ENCODE measurements at regions not wholly inside any gene's neighbourhood (a gene's known extent, or its start where the extent isn't known, plus 50 kb on each side); places are given as distances from the start of the nearest gene placed in this dataset.

DNA sequence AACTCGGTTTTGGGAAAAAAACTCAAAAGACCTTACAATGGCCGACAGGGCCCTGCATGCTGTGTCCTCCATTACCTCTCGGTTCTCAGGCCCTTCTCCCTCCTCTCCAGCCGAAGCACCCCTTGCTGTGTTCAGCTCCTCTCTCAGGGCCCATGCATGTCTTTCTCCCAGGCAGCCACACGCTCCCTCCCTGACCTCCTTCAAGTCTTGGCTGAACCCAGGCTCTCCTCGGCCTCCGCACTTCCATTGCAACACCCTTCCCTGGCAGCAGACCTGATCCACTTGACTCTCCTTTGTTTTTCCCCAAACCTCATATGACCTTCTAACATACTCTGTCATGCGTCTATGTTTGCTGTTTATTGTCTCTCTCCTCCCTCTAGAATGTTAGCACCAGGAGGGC, 114.0 kb downstream of the CYP26B1 start:
- ATAC-seq (no peak), DNase-seq (peak in 1 of 3 donors; percentile 32)
- Histone ChIP-seq H3K4me3 (no peak overlapping the region), H3K27ac (no peak overlapping the region), H3K9me3 (no peaks in the 10 kb centered on the region), H3K36me3 (no peaks in the 10 kb centered on the region), H3K27me3 (no peaks in the 10 kb centered on the region), H3K4me1 (no peaks in the 10 kb centered on the region)
- intact Hi-C loops (cut with DNase I): no loop called here
- TF ChIP-seq POLR2A (IDR thresholded peaks at IDR 0.05): no peak
- 74% methylated on average over 8 of the region's 8 CpGs for WGBS (ENCODE audit: insufficient coverage, low coverage, low lambda C conversion rate, missing lambda C conversion rate)

DNA sequence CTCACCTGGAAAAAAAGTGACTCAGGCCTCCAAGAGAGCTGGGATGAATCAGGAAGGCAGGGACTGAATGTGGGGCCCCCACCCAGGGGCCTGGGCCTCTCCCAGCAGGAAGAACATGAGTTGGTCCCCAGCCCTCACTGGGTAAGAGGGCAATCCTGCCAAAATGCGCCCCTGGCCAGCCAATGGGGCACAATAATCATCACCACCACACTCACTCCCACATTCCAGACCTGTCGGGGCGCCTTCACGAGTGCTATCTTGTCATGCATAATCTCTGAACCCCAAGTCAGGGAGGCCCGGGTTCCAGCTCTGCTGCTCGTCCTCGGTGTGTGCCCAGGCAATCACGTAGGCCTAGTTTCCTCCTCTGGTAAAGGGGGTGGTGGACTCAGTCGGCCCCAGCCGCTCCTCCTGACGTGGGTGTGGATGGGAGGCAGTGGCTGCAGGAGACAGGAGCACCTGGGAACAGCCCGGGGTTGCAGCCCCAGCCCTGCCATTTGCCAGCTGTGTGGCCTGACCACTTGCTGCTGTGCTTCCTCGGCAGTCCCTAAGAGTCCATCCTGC, 115.1 kb downstream of the CYP26B1 start:
- no peaks in the 10 kb centered on the region for H3K4me1 ChIP-seq
- no peaks in the 10 kb centered on the region for H3K27me3 ChIP-seq
- DNase-seq: peak in 1 of 3 donors; percentile 42
- H3K36me3 ChIP-seq: no peaks in the 10 kb centered on the region
- WGBS (ENCODE audit: insufficient coverage, low coverage, low lambda C conversion rate, missing lambda C conversion rate): 81% methylated on average over 5 of the region's 13 CpGs
- no peak for TF ChIP-seq POLR2A (IDR thresholded peaks at IDR 0.05)
- TF ChIP-seq, protein P1, sequence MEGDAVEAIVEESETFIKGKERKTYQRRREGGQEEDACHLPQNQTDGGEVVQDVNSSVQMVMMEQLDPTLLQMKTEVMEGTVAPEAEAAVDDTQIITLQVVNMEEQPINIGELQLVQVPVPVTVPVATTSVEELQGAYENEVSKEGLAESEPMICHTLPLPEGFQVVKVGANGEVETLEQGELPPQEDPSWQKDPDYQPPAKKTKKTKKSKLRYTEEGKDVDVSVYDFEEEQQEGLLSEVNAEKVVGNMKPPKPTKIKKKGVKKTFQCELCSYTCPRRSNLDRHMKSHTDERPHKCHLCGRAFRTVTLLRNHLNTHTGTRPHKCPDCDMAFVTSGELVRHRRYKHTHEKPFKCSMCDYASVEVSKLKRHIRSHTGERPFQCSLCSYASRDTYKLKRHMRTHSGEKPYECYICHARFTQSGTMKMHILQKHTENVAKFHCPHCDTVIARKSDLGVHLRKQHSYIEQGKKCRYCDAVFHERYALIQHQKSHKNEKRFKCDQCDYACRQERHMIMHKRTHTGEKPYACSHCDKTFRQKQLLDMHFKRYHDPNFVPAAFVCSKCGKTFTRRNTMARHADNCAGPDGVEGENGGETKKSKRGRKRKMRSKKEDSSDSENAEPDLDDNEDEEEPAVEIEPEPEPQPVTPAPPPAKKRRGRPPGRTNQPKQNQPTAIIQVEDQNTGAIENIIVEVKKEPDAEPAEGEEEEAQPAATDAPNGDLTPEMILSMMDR (IDR thresholded peaks at IDR 0.05): no peak
- ATAC-seq: peak in 1 of 4 donors; percentile 6
- H3K4me3 ChIP-seq: no peak overlapping the region
- no peak overlapping the region for H3K27ac ChIP-seq
- intact Hi-C loops (cut with DNase I): no loop called here
- no peaks in the 10 kb centered on the region for H3K9me3 ChIP-seq

DNA sequence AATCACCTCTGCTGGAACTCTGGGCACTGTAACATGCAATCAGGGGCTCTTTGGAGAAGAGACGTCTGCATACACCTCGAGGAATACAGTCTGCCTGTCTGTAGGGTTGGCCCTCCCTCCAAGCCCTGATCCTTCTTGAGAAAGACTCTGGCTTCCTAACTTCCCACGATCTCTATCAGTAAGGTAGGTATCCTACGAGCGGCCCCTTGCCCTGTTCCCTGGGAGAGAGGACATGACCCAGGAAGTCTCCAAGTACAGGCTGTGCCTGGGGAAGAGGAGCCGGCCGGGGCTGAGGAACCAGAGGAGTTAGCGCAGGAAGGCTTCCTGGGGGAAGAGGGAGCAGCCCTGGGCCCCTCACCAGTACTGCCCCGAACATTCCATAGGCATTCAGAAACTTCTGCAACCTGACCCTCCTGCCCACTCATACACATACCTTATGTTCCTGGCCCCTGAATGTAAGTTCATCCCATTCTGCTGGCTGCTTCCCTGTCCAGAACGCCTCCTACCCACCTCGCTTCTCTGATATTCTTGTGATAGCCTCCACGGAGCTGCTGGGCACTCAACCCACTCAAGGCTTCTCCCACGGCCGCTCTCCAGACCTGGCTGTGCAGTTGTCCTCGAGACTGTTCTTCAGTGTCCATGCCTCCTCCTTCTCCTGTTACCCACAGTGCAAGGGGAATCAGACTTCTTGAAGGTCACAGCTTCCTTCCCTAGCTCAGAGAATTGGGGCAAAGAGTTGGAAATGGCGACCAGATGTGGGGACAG, 116.1 kb downstream of the CYP26B1 start:
- ATAC-seq (no peak), DNase-seq (peak in 1 of 3 donors; percentile 13)
- Histone ChIP-seq H3K4me1 (no peaks in the 10 kb centered on the region), H3K9me3 (no peaks in the 10 kb centered on the region), H3K27ac (no peak overlapping the region), H3K4me3 (no peak overlapping the region), H3K27me3 (no peaks in the 10 kb centered on the region), H3K36me3 (no peaks in the 10 kb centered on the region)
- 57% methylated on average over 12 of the region's 16 CpGs for WGBS (ENCODE audit: insufficient coverage, low coverage, low lambda C conversion rate, missing lambda C conversion rate)
- intact Hi-C loops (cut with DNase I): no loop called here
- TF ChIP-seq, protein P1 (IDR thresholded peaks at IDR 0.05): no peak
- TF ChIP-seq POLR2A (IDR thresholded peaks at IDR 0.05): no peak

DNA sequence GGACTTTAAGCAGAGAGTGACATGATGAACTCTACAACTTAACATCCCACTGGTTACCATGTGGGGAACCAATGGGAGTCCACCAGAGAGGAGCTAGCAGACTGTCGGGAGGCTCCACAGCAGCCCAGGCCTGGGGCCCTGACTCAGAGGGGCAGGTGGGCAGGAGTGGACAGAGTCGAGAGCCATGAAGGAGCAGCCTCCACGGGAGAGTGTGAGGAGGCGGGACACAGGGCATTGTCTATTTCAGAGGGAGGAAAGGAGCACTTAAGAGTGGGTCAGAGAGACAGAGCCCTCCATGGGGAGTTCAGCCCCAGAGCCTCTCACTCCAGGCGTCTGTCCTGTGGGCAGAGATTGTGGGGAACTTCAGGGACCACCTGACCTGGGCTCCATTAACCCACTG, 118.7 kb downstream of the CYP26B1 start:
- TF ChIP-seq, protein P1 (IDR thresholded peaks at IDR 0.05): no peak
- no peak for TF ChIP-seq POLR2A (IDR thresholded peaks at IDR 0.05)
- no peak for ATAC-seq
- intact Hi-C loops (cut with DNase I): no loop called here

DNA sequence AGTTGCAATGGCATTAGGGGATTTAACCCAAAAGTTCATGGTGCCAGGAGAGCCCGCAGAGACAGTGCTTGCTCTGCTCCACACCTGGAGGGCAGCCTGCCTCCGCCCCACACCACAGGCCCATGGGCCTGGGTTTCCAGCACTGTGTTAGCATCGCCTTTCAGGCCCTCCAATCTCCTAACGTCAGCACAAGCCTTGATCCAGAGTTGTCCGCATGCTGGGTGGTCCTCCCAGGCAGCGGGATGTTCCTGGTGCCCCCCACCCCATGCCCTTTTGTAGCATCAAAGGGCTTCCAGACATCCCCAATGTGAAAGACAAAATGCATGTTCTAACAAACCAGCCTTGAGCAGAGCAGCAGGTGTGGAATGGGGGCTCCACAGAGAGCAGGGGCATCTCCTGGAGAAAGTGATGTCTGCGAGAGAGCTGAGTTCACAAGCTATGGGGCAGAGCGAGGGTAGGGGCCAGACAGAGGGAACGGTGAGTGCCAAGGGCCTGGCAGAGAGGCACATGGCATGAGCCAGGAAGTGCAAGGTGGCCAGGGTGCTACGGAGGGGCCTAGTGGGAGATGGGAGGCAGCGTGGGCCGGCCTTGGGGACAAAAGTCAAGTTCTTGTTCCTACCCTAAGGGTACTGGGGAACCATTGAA, 119.2 kb downstream of the CYP26B1 start:
- Histone ChIP-seq H3K4me1 (no peaks in the 10 kb centered on the region), H3K4me3 (no peak overlapping the region), H3K27ac (no peak overlapping the region), H3K36me3 (no peaks in the 10 kb centered on the region), H3K9me3 (no peaks in the 10 kb centered on the region), H3K27me3 (no peaks in the 10 kb centered on the region)
- ATAC-seq (no peak), DNase-seq (peak in 2 of 3 donors; percentile 22 to 23)
- TF ChIP-seq, protein P1 (IDR thresholded peaks at IDR 0.05): no peak
- no peak for TF ChIP-seq POLR2A (IDR thresholded peaks at IDR 0.05)
- intact Hi-C loops (cut with DNase I): no loop called here
- WGBS (ENCODE audit: insufficient coverage, low coverage, low lambda C conversion rate, missing lambda C conversion rate): 98% methylated on average over 8 of the region's 12 CpGs

More for the DNA sequence above, 118.7 kb downstream of the CYP26B1 start:
- no peak overlapping the region for H3K27ac ChIP-seq
- no peaks in the 10 kb centered on the region for H3K4me1 ChIP-seq
- H3K36me3 ChIP-seq: no peaks in the 10 kb centered on the region
- H3K27me3 ChIP-seq: no peaks in the 10 kb centered on the region
- no peak overlapping the region for H3K4me3 ChIP-seq
- 63% methylated on average over 3 of the region's 5 CpGs for WGBS (ENCODE audit: insufficient coverage, low coverage, low lambda C conversion rate, missing lambda C conversion rate)
- H3K9me3 ChIP-seq: no peaks in the 10 kb centered on the region
- DNase-seq: peak in 2 of 3 donors; percentile 14 to 15
